Fibroblast of villous mesenchyme (primary cell): ENCODE measurements at regions not wholly inside any gene's neighbourhood (a gene's known extent, or its start where the extent isn't known, plus 50 kb on each side); places are given as distances from the start of the nearest gene placed in this dataset.
"Not testable (repeated sequence)": the region's sequence is repeated elsewhere in the genome, so short reads cannot be mapped to it uniquely, and the experiment has no call there.

Experiments
- DNase-seq: peaks from one replicate; pipeline ENCODE4 v3.0.0-alpha.2; 2010; ENCODE audit warnings: low read depth
- H3K4me3 ChIP-seq: 2 replicates; pipeline ENCODE4 v1.5.1; 2011; ENCODE audit warnings: low read depth, mild to moderate bottlenecking, low read length
- TF ChIP-seq, protein P1 (sequence below): IDR thresholded peaks from 2 replicates; pipeline ENCODE4 v1.5.1; 2012; ENCODE audit warnings: low read depth, mild to moderate bottlenecking, low read length; ENCODE audit not compliant: insufficient read depth

DNA sequence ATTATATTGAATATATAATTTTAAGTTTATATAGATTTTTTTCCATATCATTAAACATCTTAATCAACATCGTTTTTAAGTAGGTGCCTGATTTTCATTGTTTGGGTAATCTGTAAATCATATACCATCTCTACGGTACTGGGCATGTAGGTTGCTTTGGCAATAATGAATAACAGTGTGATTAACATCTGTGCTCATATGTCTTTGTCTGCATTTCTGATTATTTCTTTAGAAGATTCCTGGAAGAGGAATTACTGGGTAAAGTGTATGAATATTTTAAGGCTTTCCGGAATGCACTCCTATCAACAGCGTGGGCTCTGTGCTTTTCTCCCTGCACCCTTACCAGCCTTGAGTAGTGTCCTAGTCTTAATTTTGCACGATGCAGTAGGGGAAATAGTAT is 119.8 kb upstream of the LIPC start:
- H3K4me3 ChIP-seq: no peak overlapping the region
- DNase-seq: no peak
- TF ChIP-seq, protein P1, sequence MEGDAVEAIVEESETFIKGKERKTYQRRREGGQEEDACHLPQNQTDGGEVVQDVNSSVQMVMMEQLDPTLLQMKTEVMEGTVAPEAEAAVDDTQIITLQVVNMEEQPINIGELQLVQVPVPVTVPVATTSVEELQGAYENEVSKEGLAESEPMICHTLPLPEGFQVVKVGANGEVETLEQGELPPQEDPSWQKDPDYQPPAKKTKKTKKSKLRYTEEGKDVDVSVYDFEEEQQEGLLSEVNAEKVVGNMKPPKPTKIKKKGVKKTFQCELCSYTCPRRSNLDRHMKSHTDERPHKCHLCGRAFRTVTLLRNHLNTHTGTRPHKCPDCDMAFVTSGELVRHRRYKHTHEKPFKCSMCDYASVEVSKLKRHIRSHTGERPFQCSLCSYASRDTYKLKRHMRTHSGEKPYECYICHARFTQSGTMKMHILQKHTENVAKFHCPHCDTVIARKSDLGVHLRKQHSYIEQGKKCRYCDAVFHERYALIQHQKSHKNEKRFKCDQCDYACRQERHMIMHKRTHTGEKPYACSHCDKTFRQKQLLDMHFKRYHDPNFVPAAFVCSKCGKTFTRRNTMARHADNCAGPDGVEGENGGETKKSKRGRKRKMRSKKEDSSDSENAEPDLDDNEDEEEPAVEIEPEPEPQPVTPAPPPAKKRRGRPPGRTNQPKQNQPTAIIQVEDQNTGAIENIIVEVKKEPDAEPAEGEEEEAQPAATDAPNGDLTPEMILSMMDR: no peak

DNA sequence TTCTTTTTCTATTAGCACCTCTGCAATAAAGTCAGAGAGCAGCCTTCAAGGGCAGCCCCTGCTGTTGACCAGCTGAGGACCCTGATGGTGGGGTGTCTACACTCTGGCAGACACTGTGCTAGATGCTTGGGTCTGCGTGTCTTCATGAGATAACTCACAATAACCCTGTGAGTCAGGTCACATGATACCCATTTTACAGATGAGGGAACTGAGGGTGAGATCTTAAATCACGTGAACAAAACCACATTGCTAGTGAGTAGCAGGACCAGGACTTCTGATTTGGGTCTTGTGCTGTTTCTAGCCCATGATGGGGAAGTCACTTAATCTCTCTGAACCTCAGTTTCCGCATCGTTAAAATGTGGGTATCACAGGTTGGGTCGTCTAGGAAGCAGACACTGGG is 118.5 kb upstream of the LIPC start:
- H3K4me3 ChIP-seq: no peak overlapping the region
- DNase-seq: no peak
- TF ChIP-seq, protein P1: no peak

DNA sequence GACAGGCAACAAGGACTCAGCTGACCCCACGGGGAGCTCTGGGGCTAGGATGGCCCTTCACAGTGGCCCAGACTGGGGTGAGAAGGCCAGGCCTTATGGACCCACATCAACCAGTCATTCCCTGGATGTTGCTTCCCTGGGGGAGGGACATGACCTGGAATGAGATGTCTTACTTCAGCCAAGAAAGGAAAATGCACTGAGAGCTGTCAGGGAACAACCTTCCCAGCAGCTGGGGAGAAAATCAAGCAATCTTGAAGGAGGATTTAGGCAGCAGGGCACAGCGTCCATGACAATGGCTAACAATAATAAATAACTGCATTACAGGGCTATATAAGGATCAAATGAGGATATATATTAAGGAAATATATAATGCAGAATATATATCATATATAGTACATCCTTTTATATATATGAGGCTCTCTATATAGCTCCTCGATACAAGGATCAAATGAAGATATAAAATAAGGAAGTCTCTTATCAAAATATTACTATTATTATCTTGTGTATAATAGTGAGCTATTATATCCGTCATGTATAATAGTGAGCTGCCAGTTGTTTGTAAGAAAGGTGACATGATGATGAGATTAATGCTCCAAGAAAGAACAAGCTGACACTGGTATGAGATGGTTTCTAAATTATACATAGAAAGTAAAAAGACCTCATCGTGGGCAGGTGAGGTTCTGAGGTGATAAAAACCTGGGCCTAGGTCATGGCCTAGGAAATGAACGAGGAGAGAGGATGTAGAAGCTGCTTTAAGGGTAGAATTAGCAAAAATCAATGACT is 117.8 kb upstream of the LIPC start:
- DNase-seq: no peak
- TF ChIP-seq, protein P1: no peak
- no peak overlapping the region for H3K4me3 ChIP-seq

DNA sequence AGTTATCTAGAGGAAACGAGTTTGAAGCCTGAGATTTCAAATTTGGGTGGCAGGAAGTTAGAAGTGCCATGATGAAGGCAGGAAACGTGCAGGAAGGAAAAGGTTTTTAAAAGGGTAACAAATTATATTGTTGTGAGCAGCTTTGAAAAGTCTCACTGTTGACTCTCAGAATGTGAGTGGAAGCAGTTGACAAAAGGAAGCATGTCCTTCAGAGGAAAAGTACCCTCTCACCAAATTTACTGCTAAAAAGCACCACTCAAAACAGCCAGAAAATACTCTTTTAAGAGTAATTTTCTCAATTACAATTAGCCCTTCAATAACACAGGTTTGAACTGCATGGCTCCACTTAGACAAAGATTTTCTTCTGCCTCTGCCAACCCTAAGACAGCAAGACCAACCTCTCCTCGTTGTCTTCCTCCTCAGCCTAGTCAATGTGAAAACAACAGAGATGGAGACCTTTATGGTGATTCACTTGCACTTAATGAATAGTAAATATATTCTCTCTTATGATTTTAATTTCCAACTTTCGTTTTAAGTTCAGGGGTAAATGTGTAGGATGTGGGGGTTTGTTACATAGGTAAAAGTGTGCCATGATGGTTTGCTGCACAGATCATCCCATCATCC is 117.1 kb upstream of the LIPC start:
- no peak overlapping the region for H3K4me3 ChIP-seq
- no peak for DNase-seq
- TF ChIP-seq, protein P1: no peak

DNA sequence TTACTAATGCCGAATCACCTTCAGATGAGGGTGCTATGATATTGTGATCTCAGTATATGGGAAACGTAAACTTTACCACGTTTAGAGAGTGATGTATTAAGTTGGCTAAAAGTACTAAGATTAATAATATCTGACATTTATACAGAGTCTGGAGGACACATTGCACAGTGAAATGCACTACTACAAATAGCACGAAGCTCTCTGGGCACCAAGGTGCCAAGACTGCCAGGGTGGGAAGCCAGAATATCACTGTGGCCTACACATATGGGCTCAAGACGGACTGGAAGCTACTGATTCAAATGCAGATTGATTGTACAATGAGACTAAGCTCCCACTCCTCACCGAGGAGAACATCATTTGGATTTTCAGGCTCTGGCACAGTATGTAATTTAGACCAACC is 113.3 kb upstream of the LIPC start:
- no peak overlapping the region for H3K4me3 ChIP-seq
- DNase-seq: no peak
- TF ChIP-seq, protein P1: no peak

DNA sequence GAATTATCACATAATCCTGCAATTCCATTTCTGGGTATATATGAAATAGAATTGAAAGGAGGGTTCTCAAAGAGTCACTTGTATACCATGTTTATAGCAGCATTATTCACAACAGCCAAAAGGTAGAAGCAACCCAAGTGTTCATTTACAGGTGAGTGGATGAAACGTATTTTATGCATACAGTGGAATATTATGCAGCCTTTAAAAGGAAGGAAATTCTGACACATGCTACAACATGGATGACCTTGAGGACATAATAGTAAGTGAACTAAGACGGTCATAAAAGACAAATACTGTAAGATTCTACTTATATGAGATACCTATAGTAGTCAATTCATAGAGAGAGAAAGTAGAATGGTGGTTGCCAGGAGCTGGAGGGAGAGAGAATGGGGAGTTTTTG is 110.8 kb upstream of the LIPC start:
- no peak overlapping the region for H3K4me3 ChIP-seq
- TF ChIP-seq, protein P1: no peak
- no peak for DNase-seq

DNA sequence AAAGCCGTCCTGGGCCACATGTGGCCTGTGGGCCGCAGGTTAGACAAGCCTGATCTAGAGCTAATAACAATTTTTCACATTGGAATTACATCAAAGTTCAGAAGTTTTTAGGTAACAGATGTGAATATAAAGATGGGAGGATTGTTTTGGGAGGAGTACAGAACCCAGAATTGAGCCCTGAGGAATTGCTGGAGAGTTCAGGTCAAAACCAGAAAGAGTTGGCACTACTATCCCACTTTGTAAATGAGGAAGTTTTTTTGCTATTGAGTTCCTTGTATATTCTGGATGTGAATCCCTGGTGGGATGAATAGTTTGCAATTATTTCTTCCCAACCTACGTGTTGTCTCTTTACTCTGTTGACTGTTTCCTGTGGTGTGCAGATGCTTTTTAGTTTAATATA is 109.5 kb upstream of the LIPC start:
- TF ChIP-seq, protein P1: no peak
- no peak overlapping the region for H3K4me3 ChIP-seq
- no peak for DNase-seq

DNA sequence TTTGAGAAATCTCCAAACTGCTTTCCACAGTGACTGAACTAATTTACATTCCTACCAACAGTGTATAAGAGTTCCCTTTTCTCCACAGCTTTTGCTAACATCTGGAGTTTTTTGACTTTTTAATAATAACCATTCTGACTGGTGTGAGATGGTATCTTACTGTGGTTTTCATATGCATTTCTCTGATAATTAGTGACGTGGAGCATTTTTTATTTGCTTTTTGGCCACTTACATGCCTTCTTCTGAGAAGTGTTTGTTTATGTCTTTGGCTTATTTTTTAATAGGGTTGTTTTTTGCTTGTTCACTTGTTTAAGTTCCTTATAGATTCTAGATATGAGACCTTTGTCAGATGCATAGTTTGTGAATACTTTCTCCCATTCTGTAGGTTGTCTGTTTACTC is 108.5 kb upstream of the LIPC start:
- not testable (repeated sequence) for H3K4me3 ChIP-seq

More for the DNA sequence above, 108.5 kb upstream of the LIPC start:
- DNase-seq: peak; percentile 94
